Left hindlimb (tissue), 1 donor: ENCODE measurements at regions not wholly inside any gene's neighbourhood (a gene's known extent, or its start where the extent isn't known, plus 50 kb on each side); places are given as distances from the start of the nearest gene placed in this dataset.

Experiments
- DNase-seq: peaks from one replicate; pipeline ENCODE4 v3.0.0-alpha.2; 2018

DNA sequence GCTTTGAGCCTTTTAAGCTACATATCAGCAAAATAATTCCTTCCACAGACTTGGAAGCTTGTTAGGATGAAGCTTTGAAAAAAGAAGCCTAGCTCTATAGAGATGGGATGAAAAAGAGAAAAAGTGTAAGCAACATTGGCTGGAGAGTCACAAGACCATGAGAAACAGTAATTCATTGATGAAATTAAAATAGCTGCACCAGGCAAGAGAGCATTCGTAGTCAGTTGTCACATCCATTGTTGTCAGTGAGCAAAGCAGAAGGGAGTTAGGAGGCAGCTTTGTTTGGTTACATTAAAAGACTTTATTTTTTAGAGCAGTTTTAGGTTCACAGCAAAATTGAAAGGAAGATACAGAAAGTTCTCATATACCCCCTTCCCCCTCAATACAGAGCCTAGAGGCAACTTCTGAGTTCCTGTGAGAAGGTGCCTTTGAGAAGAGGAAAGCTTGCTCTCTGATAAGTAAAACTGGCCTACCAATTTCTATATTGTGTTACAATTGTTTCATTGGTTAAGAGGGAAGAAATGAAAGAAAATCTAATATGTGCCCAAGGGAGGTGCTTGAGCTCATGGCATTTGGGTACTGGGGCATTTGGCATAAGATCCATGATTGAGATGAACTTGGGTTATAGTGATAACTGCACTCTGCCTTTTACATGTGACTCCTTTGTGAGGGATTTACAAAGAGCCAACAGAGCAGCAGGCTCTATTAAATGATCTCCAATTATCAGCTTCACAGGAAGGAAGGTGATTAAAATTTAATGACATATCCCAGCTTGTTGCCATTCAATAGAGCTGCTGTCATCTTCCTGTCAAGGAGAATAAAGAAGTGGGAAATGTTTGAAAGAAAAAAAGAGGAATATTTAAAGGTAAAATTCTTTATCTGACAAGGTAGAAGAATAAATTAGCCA is 361.3 kb upstream of the TMTC1 start:
- no peak for DNase-seq

DNA sequence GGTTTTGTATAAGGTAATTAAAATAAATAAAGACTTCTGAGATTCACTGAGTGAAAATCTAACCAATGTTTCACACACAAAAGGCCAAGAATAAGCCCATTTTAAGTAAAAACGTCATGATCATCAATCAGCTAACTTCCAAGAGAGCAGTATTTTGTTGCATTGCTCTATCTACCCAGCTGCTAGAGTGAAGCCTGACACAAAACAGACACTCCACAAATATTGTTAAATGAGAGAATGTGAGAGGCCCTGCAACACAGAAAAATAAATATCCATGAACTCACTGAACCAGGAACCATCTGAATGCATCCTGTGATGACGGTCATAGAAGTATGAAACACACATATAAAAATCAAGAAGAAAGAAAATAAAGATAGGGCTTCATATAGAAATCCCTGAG is 358.6 kb upstream of the TMTC1 start:
- DNase-seq: no peak

DNA sequence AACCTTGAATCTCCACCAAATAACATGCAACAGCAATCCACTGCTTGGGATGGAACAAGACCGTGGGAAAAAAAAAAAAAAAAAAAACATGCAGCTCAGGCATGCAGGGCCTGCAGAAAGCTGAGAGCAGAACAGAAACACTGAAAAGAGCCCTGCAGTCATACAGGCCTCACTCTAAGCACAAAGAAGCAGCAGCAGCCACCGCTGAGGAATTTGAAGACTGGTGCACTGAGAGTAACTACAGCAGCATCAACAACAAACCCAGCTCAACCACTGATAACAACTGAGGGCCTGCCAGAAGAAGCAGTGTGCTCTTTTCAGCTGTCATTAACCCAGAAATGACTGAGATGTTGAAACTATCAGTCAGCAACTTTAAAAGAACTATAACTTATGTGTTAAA is 354.7 kb upstream of the TMTC1 start:
- DNase-seq: no peak

DNA sequence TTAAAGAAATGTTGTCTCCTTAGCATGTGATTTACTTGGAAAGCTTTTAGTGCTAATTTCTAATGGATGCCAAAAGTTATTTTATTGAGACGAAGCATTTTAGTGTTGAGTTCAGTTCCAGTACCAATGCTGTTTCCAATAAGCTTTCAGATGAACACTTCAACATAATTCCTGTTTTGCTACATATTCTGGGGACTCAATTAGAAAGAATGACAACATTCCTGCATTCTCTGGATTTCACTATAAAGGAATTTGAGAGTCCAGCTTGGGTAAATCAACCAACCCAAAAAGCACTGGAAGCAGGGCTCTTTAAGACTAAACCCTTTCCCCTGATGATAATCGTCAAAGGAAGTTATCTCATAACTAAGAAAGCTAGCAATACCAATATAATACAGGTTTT is 353.0 kb upstream of the TMTC1 start:
- no peak for DNase-seq

DNA sequence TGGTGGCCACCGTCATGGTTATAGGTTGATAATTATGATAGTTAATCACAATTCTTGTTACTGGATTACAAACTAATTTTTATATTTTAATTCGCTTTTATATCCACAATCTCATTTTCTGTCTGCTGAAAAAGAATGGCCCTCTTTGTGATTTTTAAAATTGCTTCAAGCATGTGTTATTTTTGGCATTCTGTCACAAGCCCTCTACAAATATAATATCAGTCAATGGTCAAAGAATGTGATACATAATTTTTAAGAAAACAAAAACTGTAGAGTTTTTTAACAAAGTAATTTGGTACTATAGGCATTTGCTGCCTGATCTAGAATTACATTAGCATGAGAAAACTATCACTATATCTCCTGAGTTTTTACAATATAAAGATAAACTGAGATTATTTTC is 352.0 kb upstream of the TMTC1 start:
- no peak for DNase-seq

DNA sequence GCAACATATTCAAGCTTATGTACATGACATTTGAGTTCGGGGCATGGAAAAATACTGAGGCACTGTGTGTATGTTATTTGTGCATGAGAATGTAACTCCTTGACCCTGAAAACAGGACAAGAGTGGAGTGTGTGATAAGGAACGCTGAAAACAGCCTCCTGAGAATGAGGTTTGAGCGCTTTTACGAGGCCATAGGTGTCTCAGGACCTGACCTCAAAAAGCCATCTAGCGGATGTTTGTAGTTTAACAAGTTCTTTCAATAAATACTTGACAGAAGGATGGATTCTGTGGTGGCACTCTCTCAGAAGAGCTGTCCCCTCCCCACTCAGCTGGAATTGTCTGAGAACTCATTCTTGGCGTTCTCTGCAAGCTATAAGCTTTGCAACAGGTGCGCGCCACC is 350.5 kb upstream of the TMTC1 start:
- no peak for DNase-seq

GRCh38 chr12:30126944-30127343 is 343.2 kb upstream of the TMTC1 start:
- DNase-seq: no peak

DNA sequence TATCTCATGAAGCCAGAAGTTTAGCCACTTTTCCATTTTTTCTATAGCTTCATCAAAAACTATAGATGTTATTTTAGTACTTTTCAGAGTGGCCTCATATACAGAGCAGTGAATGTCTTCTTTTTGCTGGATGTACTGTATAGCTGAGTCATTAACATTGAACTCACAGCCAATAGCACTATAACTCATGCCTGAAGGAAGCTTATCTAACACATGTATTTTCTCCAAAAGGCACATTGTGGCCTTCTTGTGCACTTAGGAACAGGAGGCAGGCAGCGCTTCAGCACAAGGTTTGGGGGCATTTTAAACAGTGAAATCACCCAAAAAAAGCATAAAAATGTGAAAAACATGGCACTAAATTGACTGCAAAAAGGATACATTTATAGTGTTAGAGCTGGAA is 336.8 kb upstream of the TMTC1 start:
- DNase-seq: no peak

- no peak for DNase-seq
These were observed 333.7 kb upstream of the TMTC1 start for GRCh38 chr12:30117483-30117882.

- DNase-seq: no peak
These were observed 328.0 kb upstream of the TMTC1 start for GRCh38 chr12:30111719-30112118.

DNA sequence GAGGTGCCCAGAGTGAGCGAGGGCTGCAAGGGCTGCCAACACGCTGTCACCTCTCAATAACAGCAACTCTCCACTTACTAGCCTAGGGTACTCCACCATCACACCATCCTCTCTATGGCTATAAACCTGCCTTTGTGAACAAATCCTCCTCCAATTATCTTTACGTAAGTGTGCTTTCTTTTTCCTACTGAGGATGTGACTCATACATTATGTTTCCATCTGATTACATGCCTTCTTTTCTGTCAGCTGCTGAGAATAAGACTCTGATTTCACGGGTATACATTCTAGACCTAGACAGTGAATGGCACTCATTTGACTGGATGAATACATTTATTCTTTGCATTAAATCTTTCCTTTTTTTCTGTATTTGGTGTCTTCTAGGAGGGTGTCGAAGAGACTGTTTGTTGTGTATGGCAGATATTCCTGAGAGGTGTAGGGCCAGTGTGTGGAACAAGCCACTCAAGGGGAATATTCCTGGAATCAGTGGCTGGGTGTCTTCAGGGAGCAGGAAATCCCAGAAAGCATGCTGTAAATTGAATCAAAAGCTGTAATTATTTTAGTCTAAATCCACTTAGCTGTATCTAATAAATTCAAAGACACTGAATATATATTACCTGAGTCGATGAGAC is 327.3 kb upstream of the TMTC1 start:
- no peak for DNase-seq

- DNase-seq: no peak
These were observed 326.8 kb upstream of the TMTC1 start for GRCh38 chr12:30110498-30110897.

- DNase-seq: no peak
These were observed 324.9 kb upstream of the TMTC1 start for GRCh38 chr12:30108666-30109065.

GRCh38 chr12:30106204-30106965 is 322.6 kb upstream of the TMTC1 start:
- DNase-seq: no peak

GRCh38 chr12:30105505-30105904 is 321.8 kb upstream of the TMTC1 start:
- DNase-seq: no peak

DNA sequence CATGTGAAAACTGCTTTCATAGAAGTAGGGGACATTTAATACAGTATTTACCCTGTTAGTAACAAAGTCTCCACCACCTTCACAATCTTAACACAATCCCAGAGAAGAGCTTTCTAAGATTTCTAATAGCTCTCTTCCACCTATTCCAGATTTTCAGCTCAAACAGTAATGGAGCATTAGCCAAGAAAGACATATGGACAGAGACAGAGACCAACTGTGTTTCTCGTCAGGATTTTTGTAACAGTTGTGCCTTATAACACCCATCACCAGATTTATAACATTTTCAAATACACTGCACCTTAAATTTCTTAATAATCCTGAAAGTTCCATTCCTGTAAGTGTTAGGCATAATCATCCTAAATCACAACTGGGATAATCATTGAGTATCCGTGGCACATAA is 321.2 kb upstream of the TMTC1 start:
- no peak for DNase-seq

DNA sequence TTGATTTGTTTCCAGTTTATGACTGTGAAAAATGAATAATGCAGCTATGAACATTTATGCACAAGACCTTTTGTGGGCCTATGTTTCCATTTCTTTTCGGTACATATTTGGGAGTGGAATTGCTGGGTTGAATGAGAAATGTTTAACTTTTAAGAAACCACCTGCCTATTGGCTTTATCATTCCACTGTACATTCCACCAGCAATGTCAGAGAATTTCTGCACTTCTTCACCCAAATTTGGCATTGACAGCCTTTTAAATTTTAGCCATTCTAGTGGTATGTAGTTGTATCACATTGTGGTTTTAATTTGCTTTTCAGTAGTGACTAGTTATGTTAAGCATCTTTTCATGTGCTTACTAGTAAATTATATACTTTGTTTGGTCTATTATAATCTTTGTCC is 317.0 kb upstream of the TMTC1 start:
- DNase-seq: no peak

DNA sequence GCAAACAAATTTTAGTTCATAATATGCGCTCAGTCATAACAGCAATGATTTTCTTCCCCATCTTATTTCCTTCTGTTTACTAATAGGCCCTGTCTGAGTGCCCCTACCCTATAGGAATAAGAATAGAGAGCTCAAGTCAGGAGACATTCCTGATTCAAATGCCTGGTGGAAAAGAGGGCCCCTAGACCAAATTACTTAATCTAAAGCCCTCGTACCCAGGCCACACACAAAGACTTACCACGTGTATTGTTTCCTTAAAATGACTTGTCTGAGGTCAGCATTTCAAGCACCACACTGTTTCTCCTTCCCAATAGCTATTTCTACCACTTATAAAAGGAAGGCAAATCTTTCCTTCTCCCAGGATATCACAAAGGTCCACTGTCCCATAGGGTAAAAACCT is 314.9 kb upstream of the TMTC1 start:
- DNase-seq: no peak

- no peak for DNase-seq
These were observed 311.8 kb upstream of the TMTC1 start for GRCh38 chr12:30095511-30095910.

DNA sequence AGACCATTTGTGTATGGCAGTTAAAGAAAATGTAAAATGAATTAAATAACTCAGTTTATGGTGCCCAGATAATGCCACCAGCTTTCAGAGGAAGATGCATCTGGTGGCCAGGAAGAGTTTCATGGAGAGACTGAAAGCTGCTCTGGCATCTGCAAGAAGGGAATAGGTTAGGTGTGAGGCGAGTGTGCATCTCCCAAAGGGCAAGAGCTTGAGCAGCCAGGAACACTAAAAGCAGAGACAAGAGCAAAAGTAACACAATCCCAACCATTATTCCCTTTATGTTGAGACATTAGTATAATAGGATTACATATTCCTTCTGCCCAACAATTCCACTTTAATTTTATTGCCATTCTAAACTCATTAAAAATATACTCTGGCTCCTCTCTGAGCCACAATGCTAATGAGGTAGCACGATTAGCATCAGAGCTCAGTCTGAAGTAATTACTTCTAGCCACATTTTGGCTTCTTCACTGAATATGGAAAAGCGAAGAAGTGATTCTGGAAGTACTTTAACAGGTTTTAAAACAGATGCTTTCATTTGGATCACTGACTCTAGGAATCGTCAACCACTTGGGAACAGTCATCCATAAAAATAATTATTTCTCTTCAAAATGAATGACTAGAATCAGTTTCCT is 309.4 kb upstream of the TMTC1 start:
- DNase-seq: no peak

GRCh38 chr12:30090258-30090657 is 306.5 kb upstream of the TMTC1 start:
- no peak for DNase-seq

DNA sequence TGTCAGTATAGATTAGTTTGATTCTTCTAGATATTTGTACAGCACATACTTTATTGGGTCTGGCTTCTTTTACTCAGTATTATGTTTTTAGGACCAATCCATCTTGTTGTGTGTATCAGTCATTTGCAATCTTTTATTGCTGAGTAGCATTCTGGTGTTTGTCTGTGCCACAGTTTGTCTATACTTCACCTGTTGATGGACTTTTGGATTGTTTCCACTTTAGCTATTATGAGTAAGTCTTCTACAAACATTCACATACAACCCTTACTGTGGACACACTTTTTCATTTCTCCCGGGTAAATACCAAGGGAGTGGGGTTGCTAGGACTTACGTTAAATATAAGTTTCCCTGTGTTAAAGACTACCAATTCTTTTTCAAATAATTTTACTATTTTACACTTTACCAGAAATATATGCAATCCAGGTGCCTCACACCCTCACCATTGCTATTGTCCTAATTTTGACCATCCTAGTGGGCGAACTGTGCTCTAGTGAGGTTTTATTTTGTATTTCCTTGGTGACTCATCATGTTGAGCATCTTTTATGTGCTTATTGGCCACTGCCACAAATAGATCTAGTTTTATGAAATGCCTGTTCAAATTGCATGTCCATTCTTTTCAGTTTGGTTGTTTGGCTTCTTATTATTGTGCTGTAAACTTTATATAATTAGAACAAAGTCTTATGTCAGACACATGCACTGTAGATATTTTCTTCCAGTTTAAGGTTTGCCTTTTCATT is 304.7 kb upstream of the TMTC1 start:
- no peak for DNase-seq

GRCh38 chr12:30082381-30082780 is 298.6 kb upstream of the TMTC1 start:
- DNase-seq: no peak
